ENCODE measurements at regions not wholly inside any gene's neighbourhood (a gene's known extent, or its start where the extent isn't known, plus 50 kb on each side); places are given as distances from the start of the nearest gene placed in this dataset.
A peak's percentile ranks its signal among the peaks of the same experiment; 100 is the strongest.

DNA sequence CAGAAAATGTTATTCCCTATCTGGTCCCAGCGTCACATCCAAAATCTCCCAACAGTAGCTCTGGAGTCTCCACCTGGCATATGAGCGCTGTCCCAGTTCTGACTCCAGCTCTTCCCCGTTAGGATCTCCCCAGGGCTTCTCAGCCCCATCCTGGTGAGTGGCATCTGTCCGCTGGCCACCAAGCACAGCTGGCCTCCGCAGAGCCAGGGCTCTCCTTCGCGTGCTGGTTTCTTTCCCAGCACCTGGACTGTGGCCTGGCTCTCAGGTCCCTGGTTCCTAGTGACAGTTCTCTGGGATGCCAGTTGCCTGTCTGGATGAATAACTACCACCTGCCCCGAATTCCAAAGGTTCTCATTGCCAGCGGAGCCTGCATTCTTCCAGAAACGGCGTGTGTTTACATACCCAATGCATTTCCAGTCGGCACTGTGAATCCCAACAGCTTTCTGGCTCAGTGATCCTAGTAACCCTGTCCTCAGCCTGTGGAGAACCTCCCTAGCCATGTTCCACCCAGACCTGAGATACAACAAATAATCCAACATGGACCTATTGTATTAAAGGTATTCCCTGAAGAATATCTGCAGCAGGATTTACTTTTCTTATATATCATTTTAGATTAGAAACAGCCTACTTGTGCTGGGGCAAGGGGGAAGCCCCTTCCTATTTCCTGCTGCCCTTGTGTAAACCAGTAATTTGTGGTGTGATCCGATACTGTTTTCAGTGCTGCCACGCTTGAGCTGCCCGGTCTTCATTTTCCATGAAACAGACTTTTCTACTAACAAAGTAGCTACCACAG lies 69.9 kb upstream of the PDE10A start:
- H3K4me3 ChIP-seq (ENCODE audit: low read length), result no peak overlapping the region
- no peaks in the 10 kb centered on the region for H3F3A ChIP-seq (ENCODE audit: insufficient read depth, low read length, poor library complexity, severe bottlenecking)
- no peak overlapping the region for H3K4me2 ChIP-seq (ENCODE audit: low read length)
- no peak overlapping the region for H2AFZ ChIP-seq (ENCODE audit: low read depth, low read length)
- H3K9me3 ChIP-seq (ENCODE audit: low read length), result no peaks in the 10 kb centered on the region
- H3K36me3 ChIP-seq (ENCODE audit: insufficient read depth, low read length), result no peaks in the 10 kb centered on the region
- no peak overlapping the region for H3K9ac ChIP-seq (ENCODE audit: low read length)
- H3K27ac ChIP-seq (ENCODE audit: low read length), result no peak overlapping the region
- H3K79me2 ChIP-seq (replicated peaks; ENCODE audit: insufficient read depth, low read length), result no peaks in the 10 kb centered on the region
- H4K20me1 ChIP-seq (ENCODE audit: insufficient read depth), result no peaks in the 10 kb centered on the region
- no peaks in the 10 kb centered on the region for H3K9me2 ChIP-seq (ENCODE audit: insufficient read depth, low read length)
- H3K27me3 ChIP-seq (ENCODE audit: insufficient read depth, low read depth, low read length), result no peaks in the 10 kb centered on the region
- TF ChIP-seq, protein P1, sequence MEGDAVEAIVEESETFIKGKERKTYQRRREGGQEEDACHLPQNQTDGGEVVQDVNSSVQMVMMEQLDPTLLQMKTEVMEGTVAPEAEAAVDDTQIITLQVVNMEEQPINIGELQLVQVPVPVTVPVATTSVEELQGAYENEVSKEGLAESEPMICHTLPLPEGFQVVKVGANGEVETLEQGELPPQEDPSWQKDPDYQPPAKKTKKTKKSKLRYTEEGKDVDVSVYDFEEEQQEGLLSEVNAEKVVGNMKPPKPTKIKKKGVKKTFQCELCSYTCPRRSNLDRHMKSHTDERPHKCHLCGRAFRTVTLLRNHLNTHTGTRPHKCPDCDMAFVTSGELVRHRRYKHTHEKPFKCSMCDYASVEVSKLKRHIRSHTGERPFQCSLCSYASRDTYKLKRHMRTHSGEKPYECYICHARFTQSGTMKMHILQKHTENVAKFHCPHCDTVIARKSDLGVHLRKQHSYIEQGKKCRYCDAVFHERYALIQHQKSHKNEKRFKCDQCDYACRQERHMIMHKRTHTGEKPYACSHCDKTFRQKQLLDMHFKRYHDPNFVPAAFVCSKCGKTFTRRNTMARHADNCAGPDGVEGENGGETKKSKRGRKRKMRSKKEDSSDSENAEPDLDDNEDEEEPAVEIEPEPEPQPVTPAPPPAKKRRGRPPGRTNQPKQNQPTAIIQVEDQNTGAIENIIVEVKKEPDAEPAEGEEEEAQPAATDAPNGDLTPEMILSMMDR (IDR thresholded peaks at IDR 0.05; ENCODE audit: poor library complexity, severe bottlenecking), result no peak

DNA sequence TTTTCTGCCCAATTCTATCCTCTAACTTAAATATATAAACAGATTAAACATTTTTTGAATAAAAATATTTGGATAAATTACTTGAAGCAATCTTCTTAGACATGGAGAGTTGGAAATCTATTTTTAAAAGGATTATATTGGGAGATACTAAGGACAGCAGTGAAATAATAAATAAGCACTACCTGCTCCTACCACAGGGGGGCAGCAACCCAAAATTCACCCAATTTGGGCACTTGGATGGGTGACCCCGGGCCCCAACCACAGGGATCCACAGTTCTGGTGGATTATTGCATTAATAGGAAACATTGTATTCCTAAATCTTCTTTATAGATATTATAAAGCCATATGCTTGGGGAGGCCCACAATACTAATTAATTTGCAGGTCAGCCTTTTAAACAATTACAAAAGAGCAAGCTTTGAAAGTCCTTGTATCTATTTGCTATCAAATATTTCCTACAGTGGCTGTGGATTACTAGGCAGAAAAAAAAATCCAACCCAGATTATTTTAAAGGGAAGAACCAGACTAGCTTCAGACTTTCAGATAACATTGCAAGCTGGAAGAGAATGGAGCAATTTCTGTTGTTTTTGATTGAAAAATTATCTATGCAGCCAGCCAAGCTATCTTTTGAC lies 66.4 kb upstream of the PDE10A start:
- Histone ChIP-seq H3K36me3 (ENCODE audit: insufficient read depth, low read length) (no peaks in the 10 kb centered on the region), H3K27ac (ENCODE audit: low read length) (no peak overlapping the region), H2AFZ (ENCODE audit: low read depth, low read length) (no peak overlapping the region), H3K27me3 (ENCODE audit: insufficient read depth, low read depth, low read length) (no peaks in the 10 kb centered on the region), H3K4me2 (ENCODE audit: low read length) (no peak overlapping the region), H3K79me2 (replicated peaks; ENCODE audit: insufficient read depth, low read length) (no peaks in the 10 kb centered on the region), H3K9me3 (ENCODE audit: low read length) (no peaks in the 10 kb centered on the region), H3K4me3 (ENCODE audit: low read length) (no peak overlapping the region), H3F3A (ENCODE audit: insufficient read depth, low read length, poor library complexity, severe bottlenecking) (no peaks in the 10 kb centered on the region), H3K9ac (ENCODE audit: low read length) (no peak overlapping the region), H4K20me1 (ENCODE audit: insufficient read depth) (no peaks in the 10 kb centered on the region), H3K9me2 (ENCODE audit: insufficient read depth, low read length) (no peaks in the 10 kb centered on the region)
- TF ChIP-seq TAF1 (IDR thresholded peaks at IDR 0.05; ENCODE audit: low read depth), result no peak
- TF ChIP-seq, protein P1 (IDR thresholded peaks at IDR 0.05; ENCODE audit: poor library complexity, severe bottlenecking), result peak; percentile 49
- no peak for TF ChIP-seq MXI1 (conservative IDR thresholded peaks at IDR 0.05; ENCODE audit: poor library complexity, severe bottlenecking)

DNA sequence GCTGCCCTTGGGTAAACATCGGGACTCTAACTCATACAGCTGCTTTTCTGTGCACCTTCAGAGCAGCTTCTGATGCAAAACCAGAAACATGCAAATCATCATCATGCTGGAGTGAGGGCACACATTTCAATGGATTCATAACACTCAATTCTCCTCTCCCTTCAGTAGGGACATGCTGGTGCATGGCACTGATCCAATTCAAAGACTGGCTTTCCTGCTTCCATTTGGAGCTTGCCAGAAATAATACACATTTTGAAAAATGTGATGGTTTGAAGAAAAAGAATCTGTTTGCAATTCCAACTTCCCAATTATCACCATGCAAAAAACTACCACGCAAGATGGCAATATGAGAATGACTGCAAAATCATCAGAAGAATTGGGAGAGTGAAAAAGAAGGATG lies 65.2 kb upstream of the PDE10A start:
- no peak overlapping the region for H2AFZ ChIP-seq (ENCODE audit: low read depth, low read length)

More for the DNA sequence above, 65.2 kb upstream of the PDE10A start:
- TF ChIP-seq MXI1 (conservative IDR thresholded peaks at IDR 0.05; ENCODE audit: poor library complexity, severe bottlenecking) (no peak), EZH2 (IDR thresholded peaks at IDR 0.05; ENCODE audit: borderline replicate concordance, insufficient read depth, low read length, poor library complexity, severe bottlenecking) (no peak), POLR2AphosphoS5 (IDR thresholded peaks at IDR 0.05) (no peak), TAF1 (IDR thresholded peaks at IDR 0.05; ENCODE audit: low read depth) (no peak), REST (IDR thresholded peaks at IDR 0.05; ENCODE audit: borderline replicate concordance) (no peak), RAD21 (conservative IDR thresholded peaks at IDR 0.05) (no peak), EP300 (conservative IDR thresholded peaks at IDR 0.05; ENCODE audit: poor library complexity, severe bottlenecking) (no peak), SMC3 (conservative IDR thresholded peaks at IDR 0.05; ENCODE audit: poor library complexity) (no peak)
- TF ChIP-seq, protein P1 (IDR thresholded peaks at IDR 0.05; ENCODE audit: poor library complexity, severe bottlenecking), result no peak
- Histone ChIP-seq H3K4me2 (ENCODE audit: low read length) (no peak overlapping the region), H3K27me3 (ENCODE audit: insufficient read depth, low read depth, low read length) (no peaks in the 10 kb centered on the region), H3K79me2 (replicated peaks; ENCODE audit: insufficient read depth, low read length) (no peaks in the 10 kb centered on the region), H3K9ac (ENCODE audit: low read length) (no peak overlapping the region), H3K4me3 (ENCODE audit: low read length) (no peak overlapping the region), H4K20me1 (ENCODE audit: insufficient read depth) (no peaks in the 10 kb centered on the region), H3K9me2 (ENCODE audit: insufficient read depth, low read length) (no peaks in the 10 kb centered on the region), H3F3A (ENCODE audit: insufficient read depth, low read length, poor library complexity, severe bottlenecking) (no peaks in the 10 kb centered on the region), H3K27ac (ENCODE audit: low read length) (no peak overlapping the region), H3K9me3 (ENCODE audit: low read length) (no peaks in the 10 kb centered on the region), H3K36me3 (ENCODE audit: insufficient read depth, low read length) (no peaks in the 10 kb centered on the region)

All from neural cell (in vitro differentiated cells).